Chondrocyte (in vitro differentiated cells): ENCODE measurements at regions not wholly inside any gene's neighbourhood (a gene's known extent, or its start where the extent isn't known, plus 50 kb on each side); places are given as distances from the start of the nearest gene placed in this dataset.

Source experiments
- DNase-seq: peaks from one replicate; pipeline ENCODE4 v3.0.0; 2021; ENCODE audit warnings: mixed read lengths, low spot score
- H3K27ac Mint-ChIP-seq: one replicate; pipeline ENCODE4 v1.8.0; 2021; ENCODE audit warnings: mild to moderate bottlenecking, moderate library complexity, mixed read lengths; ENCODE audit not compliant: unreplicated experiment
- H3K27me3 Mint-ChIP-seq: 2 replicates; pipeline ENCODE4 v1.8.0; 2021; ENCODE audit warnings: low read depth, mixed read lengths
- H3K36me3 Mint-ChIP-seq: 2 replicates; pipeline ENCODE4 v1.8.0; 2021; ENCODE audit warnings: low read depth, mixed read lengths
- H3K4me1 Mint-ChIP-seq: 2 replicates; pipeline ENCODE4 v1.8.0; 2021; ENCODE audit warnings: low read depth, mild to moderate bottlenecking, mixed read lengths
- H3K4me3 Mint-ChIP-seq: one replicate; pipeline ENCODE4 v1.8.0; 2021; ENCODE audit warnings: mild to moderate bottlenecking, moderate library complexity, mixed read lengths; ENCODE audit not compliant: unreplicated experiment
- H3K9me3 Mint-ChIP-seq: 2 replicates; pipeline ENCODE4 v1.8.0; 2021; ENCODE audit warnings: low read depth, mixed read lengths
- CTCF ChIP-seq: fragments of 200-600 bp; sonication (generic); IDR thresholded peaks from 2 replicates; pipeline ENCODE4 v1.5.0; 2021; ENCODE audit warnings: antibody characterized with exemption, mild to moderate bottlenecking, moderate library complexity

DNA sequence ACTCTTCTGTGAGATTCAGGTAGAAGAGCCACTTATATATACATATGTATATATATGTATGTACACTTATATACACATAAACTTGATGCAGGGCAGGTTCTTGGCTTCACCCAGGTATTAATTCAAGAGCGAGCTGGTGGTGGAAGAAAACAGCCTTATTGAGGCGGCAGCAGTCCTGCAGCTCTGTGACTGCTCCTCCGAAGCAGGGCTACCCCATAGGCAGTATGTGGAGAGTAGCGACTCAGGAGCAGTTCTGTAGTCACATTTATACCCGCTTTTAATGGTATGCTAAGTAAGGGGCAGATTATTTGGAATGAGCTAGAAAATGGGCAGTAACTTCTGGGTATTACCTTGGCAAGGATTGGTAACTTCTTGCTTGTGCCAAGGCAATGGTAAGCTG, 280.6 kb upstream of the TFPI start:
- Mint-ChIP-seq H3K36me3 (peaks cover 2% of the 10 kb centered on the region), H3K4me1 (no peaks in the 10 kb centered on the region), H3K27me3 (no peaks in the 10 kb centered on the region), H3K27ac (no peak overlapping the region), H3K9me3 (peaks cover 2% of the 10 kb centered on the region), H3K4me3 (no peak overlapping the region)
- no peak for DNase-seq
- no peak for TF ChIP-seq CTCF

GRCh38 chr2:187838690-187839089, 284.5 kb upstream of the TFPI start:
- H3K4me1 Mint-ChIP-seq = peaks cover 4% of the 10 kb centered on the region
- DNase-seq = no peak

DNA sequence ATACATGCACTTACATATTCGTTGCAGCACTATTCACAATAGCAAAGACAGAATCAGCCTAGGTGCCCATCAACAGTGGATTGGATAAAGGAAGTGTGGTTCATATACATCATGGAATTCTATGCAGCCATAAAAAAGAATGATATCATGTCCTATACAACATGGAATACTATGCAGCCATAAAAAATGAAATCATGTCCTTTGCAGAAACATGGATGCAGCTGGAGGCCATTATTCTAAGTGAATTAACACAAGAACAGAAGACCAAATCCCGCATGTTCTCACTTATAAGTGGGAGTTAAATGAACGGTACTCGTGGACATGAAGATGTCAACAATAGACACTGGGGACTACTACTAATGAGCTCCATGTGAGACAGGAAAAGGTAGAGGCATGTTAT, 288.1 kb upstream of the TFPI start:
- Mint-ChIP-seq H3K27me3 (no peaks in the 10 kb centered on the region), H3K4me3 (no peak overlapping the region), H3K27ac (no peak overlapping the region), H3K36me3 (no peaks in the 10 kb centered on the region), H3K9me3 (no peaks in the 10 kb centered on the region), H3K4me1 (peaks cover 4% of the 10 kb centered on the region)
- DNase-seq = no peak
- TF ChIP-seq CTCF = no peak

More at GRCh38 chr2:187838690-187839089, 284.5 kb upstream of the TFPI start:
- TF ChIP-seq CTCF = no peak
- Mint-ChIP-seq H3K36me3 (no peaks in the 10 kb centered on the region), H3K4me3 (no peak overlapping the region), H3K9me3 (no peaks in the 10 kb centered on the region), H3K27me3 (no peaks in the 10 kb centered on the region), H3K27ac (no peak overlapping the region)

GRCh38 chr2:187842978-187843847, 289.0 kb upstream of the TFPI start:
- no peak overlapping the region for H3K27ac Mint-ChIP-seq
- peaks cover 4% of the 10 kb centered on the region for H3K4me1 Mint-ChIP-seq
- no peaks in the 10 kb centered on the region for H3K27me3 Mint-ChIP-seq
- no peaks in the 10 kb centered on the region for H3K36me3 Mint-ChIP-seq
- peak overlapping the region; percentile 16 for H3K4me3 Mint-ChIP-seq
- no peaks in the 10 kb centered on the region for H3K9me3 Mint-ChIP-seq
- TF ChIP-seq CTCF = peak; percentile 91
- no peak for DNase-seq

DNA sequence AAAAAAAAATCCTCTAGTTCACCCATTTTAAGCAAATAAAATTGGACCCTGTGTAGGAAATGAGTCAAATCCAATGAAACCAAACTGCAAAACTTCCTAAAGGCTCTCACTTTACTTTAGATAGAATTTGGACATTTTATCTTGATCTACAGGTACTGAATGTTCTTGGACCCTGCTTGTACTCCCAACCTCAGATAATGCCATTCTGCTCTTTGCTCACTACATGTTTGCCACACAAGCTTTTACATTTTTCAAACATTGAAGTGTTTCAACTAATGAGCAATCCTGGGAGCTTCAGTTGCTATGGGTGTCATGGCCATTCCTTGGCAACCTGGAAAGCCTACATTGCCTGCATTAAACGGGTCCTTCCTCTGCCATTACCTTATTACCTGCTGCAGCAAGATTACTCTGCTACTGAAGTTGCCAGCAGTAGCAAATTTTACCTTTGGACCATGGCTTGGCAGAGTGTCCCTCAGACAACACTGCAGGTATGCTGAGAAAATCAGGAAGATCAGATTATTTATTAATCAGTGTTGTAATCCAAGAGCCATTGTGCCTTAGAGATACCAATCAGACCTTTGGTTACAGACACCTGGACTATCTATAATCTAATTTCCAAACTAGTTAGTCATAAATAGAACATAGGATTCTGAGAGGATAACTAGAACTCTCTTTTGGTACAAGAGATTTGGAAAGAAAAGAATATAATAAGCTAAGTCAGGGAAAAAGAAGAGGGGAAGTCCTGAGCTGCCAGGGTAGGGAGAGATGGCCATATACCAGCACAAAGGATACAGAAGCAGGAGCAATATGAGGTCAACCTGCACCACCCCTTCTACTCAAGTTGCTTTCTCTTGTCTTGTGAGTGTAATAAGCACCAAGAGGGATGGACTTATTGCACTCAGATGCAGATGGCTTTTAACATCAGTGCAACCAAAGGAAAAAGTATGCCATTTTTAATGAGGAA, 293.3 kb upstream of the TFPI start:
- Mint-ChIP-seq H3K4me3 (no peak overlapping the region), H3K27me3 (no peaks in the 10 kb centered on the region), H3K4me1 (peaks cover 20% of the 10 kb centered on the region), H3K27ac (no peak overlapping the region), H3K9me3 (no peaks in the 10 kb centered on the region), H3K36me3 (no peaks in the 10 kb centered on the region)
- TF ChIP-seq CTCF = no peak
- no peak for DNase-seq
